ENCODE measurements at regions not wholly inside any gene's neighbourhood (a gene's known extent, or its start where the extent isn't known, plus 50 kb on each side); places are given as distances from the start of the nearest gene placed in this dataset.

- Mint-ChIP-seq H3K27me3 (ENCODE audit: low read depth) (peaks cover 2% of the 10 kb centered on the region), H3K36me3 (peaks cover 6% of the 10 kb centered on the region), H3K4me1 (no peaks in the 10 kb centered on the region), H3K4me3 (no peak overlapping the region), H3K9me3 (peaks cover 42% of the 10 kb centered on the region), H3K27ac (no peak overlapping the region)
- no peak for TF ChIP-seq CTCF (IDR thresholded peaks at IDR 0.05; ENCODE audit: unreplicated experiment)
- DNase-seq (ENCODE audit: low spot score in 2 of 2, unreplicated experiment in 2 of 2) = no peak
Observed at GRCh38 chr11:112644410-112645131, 316.6 kb upstream of the NCAM1 start.

DNA sequence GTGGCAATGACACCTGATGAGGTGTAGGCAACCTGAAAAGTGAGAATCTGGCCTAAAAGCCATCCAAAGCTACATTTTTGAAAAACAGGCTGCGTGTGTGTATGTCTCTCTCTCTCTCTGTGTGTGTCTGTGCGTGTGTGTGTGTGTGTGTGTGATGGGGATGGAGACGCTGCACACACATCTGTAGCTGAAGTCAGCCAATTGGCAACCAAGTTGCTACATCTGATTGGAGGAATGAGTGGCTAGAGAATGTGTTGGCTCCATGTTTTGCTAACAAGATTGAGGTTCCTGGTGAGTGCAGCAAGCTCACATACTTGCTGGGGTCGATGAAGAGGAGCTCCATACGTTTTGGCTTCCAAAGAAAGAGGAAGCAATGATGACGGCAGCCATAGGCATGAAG is 311.4 kb upstream of the NCAM1 start:
- Mint-ChIP-seq H3K4me1 (peaks cover 11% of the 10 kb centered on the region), H3K9me3 (peaks cover 3% of the 10 kb centered on the region)

GRCh38 chr11:112650527-112650926 is 310.7 kb upstream of the NCAM1 start:
- no peaks in the 10 kb centered on the region for H3K27me3 Mint-ChIP-seq (ENCODE audit: low read depth)
- H3K27ac Mint-ChIP-seq = no peak overlapping the region
- no peak for TF ChIP-seq CTCF (IDR thresholded peaks at IDR 0.05; ENCODE audit: unreplicated experiment)
- H3K4me1 Mint-ChIP-seq = peaks cover 13% of the 10 kb centered on the region
- no peaks in the 10 kb centered on the region for H3K9me3 Mint-ChIP-seq
- no peaks in the 10 kb centered on the region for H3K36me3 Mint-ChIP-seq
- DNase-seq (ENCODE audit: low spot score in 2 of 2, unreplicated experiment in 2 of 2) = no peak
- H3K4me3 Mint-ChIP-seq = no peak overlapping the region

More for the DNA sequence above, 311.4 kb upstream of the NCAM1 start:
- Mint-ChIP-seq H3K27me3 (ENCODE audit: low read depth) (no peaks in the 10 kb centered on the region), H3K4me3 (no peak overlapping the region), H3K27ac (no peak overlapping the region), H3K36me3 (no peaks in the 10 kb centered on the region)
- no peak for DNase-seq (ENCODE audit: low spot score in 2 of 2, unreplicated experiment in 2 of 2)
- TF ChIP-seq CTCF (IDR thresholded peaks at IDR 0.05; ENCODE audit: unreplicated experiment) = no peak

DNA sequence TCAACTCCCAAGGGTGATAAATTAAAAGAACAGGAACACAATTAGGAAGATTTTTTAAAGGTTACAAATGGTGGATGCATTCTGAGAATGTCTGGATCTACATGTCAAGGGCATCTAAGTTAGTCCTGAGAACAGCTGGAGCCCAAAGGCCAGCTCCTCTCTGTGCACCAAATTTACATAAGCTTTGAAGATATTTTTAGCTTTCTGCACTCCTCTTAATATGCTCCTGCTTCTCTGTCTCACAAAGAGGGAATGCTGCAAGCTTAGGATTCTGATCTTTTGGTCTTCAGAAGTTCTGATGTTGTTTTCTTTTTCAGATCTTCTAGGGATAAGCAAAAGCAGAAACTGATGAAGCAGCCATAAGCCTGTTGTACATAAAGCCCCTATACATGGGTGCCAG is 309.8 kb upstream of the NCAM1 start:
- no peak overlapping the region for H3K27ac Mint-ChIP-seq
- TF ChIP-seq CTCF (IDR thresholded peaks at IDR 0.05; ENCODE audit: unreplicated experiment) = no peak
- no peak for DNase-seq (ENCODE audit: low spot score in 2 of 2, unreplicated experiment in 2 of 2)
- H3K4me3 Mint-ChIP-seq = no peak overlapping the region
- no peaks in the 10 kb centered on the region for H3K9me3 Mint-ChIP-seq
- H3K27me3 Mint-ChIP-seq (ENCODE audit: low read depth) = no peaks in the 10 kb centered on the region
- H3K4me1 Mint-ChIP-seq = peaks cover 19% of the 10 kb centered on the region
- no peaks in the 10 kb centered on the region for H3K36me3 Mint-ChIP-seq

DNA sequence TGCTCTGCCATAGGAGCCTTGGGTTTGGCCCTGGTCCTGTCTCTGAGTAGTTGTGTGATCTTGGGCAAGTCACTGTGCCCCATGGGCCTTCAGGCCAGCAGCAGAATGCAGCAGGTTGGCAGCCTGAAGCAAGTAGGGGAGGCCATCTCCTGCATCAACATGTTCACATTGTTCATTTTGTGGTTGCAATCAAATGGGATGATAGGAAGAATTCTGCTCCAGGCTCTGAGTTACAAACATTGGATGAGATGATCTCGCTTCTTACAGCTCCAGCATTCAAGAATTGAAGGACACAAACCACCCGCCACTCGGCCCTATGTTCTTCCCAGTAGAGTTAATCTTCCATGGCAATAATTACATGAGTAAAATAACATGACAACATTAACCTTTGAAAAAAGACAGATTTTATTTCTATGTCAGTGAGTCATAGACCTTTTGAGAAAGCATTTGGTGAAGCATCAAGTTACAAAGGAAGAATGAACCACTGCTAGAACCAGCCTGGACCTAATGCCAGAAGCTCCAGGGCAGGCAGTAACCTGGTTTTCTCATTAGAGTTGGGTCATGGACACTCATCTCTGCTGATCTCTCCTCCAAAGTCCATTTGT is 308.3 kb upstream of the NCAM1 start:
- TF ChIP-seq CTCF (IDR thresholded peaks at IDR 0.05; ENCODE audit: unreplicated experiment) = no peak
- no peaks in the 10 kb centered on the region for H3K36me3 Mint-ChIP-seq
- H3K27me3 Mint-ChIP-seq (ENCODE audit: low read depth) = no peaks in the 10 kb centered on the region
- H3K4me3 Mint-ChIP-seq = no peak overlapping the region
- H3K4me1 Mint-ChIP-seq = peaks cover 19% of the 10 kb centered on the region
- no peak for DNase-seq (ENCODE audit: low spot score in 2 of 2, unreplicated experiment in 2 of 2)
- H3K9me3 Mint-ChIP-seq = no peaks in the 10 kb centered on the region
- H3K27ac Mint-ChIP-seq = no peak overlapping the region

Measured in mesothelial cell of epicardium (in vitro differentiated cells).